CD14-positive monocyte (primary cell): ENCODE measurements at regions not wholly inside any gene's neighbourhood (a gene's known extent, or its start where the extent isn't known, plus 50 kb on each side); places are given as distances from the start of the nearest gene placed in this dataset.

Experiments
- DNase-seq, 3 donors: peaks; one replicate each; pipeline ENCODE4 v3.0.0-alpha.2; 2011 to 2022
- H2AFZ ChIP-seq: 2 replicates; pipeline ENCODE4 v1.6.0; 2012; ENCODE audit warnings: mild to moderate bottlenecking, low read depth, low read length, inconsistent platforms; ENCODE audit not compliant: insufficient read depth, poor library complexity, severe bottlenecking
- H3K27ac ChIP-seq, 2 donors: 1 replicate in 1 of 2; 2 replicates in 1 of 2; pipeline ENCODE4 v1.5.1; 2012 to 2013; ENCODE audit warnings: low read length in 2 of 2, control low read depth in 1 of 2, inconsistent platforms in 1 of 2, low read depth in 1 of 2, mild to moderate bottlenecking in 1 of 2
- H3K27me3 ChIP-seq, 2 donors: one replicate each; pipeline versions ENCODE4 v1.6.0 to v1.6.1; 2011 to 2013; ENCODE audit warnings: low read length in 2 of 2; ENCODE audit not compliant: control insufficient read depth in 2 of 2, insufficient read depth in 2 of 2
- H3K36me3 ChIP-seq, 2 donors: replicated peaks in 1 of 2; 1 replicate in 1 of 2; 2 replicates in 1 of 2; pipeline versions ENCODE4 v1.5.1 to v1.6.1; 2012 to 2013; ENCODE audit warnings: low read length in 2 of 2, control low read depth in 1 of 2, inconsistent platforms in 1 of 2, mild to moderate bottlenecking in 1 of 2; ENCODE audit not compliant: insufficient read depth in 2 of 2, control insufficient read depth in 1 of 2
- H3K4me1 ChIP-seq, 2 donors: 1 replicate in 1 of 2; 2 replicates in 1 of 2; pipeline versions ENCODE4 v1.5.1 to v1.6.1; 2012 to 2013; ENCODE audit warnings: low read length in 2 of 2, control low read depth in 1 of 2, inconsistent platforms in 1 of 2, mild to moderate bottlenecking in 1 of 2, moderate library complexity in 1 of 2; ENCODE audit not compliant: insufficient read depth in 2 of 2, control insufficient read depth in 1 of 2
- H3K4me2 ChIP-seq: replicated peaks from 2 replicates; pipeline ENCODE3; 2012; ENCODE audit warnings: low read length, moderate library complexity, mild to moderate bottlenecking; ENCODE audit not compliant: poor library complexity, severe bottlenecking; ENCODE audit errors: extremely low read depth
- H3K4me3 ChIP-seq, 3 experiments: fragments of 200-600 bp in 1 of 3; sonication (generic) in 1 of 3; replicated peaks in 1 of 3; 1 replicate in 2 of 3; 2 replicates in 1 of 3; pipeline ENCODE4 v1.5.1; 2011 to 2013; ENCODE audit warnings: low read length in 3 of 3, mild to moderate bottlenecking in 3 of 3, control low read depth in 2 of 3, low read depth in 2 of 3, inconsistent platforms in 1 of 3, moderate library complexity in 1 of 3
- H3K79me2 ChIP-seq: 2 replicates; pipeline ENCODE4 v1.6.0; 2012; ENCODE audit warnings: mild to moderate bottlenecking, control low read depth, inconsistent platforms, low read length, moderate library complexity; ENCODE audit not compliant: insufficient read depth
- H3K9ac ChIP-seq: 2 replicates; pipeline ENCODE4 v1.6.0; 2017; ENCODE audit warnings: low read length, mild to moderate bottlenecking; ENCODE audit not compliant: insufficient read depth, poor library complexity, severe bottlenecking
- H3K9me3 ChIP-seq, 2 donors: replicated peaks in 1 of 2; 1 replicate in 1 of 2; 2 replicates in 1 of 2; pipeline versions ENCODE4 v1.5.1 to v1.6.1; 2012 to 2013; ENCODE audit warnings: low read length in 2 of 2, control low read depth in 1 of 2; ENCODE audit not compliant: control insufficient read depth in 1 of 2, insufficient read depth in 1 of 2
- H4K20me1 ChIP-seq: 2 replicates; pipeline ENCODE4 v1.6.0; 2012; ENCODE audit warnings: mild to moderate bottlenecking, low read length, control low read depth, moderate library complexity; ENCODE audit not compliant: insufficient read depth
- H3K27ac Mint-ChIP-seq, 7 donors: one replicate each; pipeline ENCODE4 v1.8.0; 2020; ENCODE audit warnings: mild to moderate bottlenecking in 7 of 7, mixed read lengths in 7 of 7, moderate library complexity in 6 of 7, inconsistent platforms in 2 of 7
- H3K27me3 Mint-ChIP-seq, 3 donors: one replicate each; pipeline ENCODE4 v1.8.0; 2021 to 2022; ENCODE audit warnings: low read depth in 3 of 3, mild to moderate bottlenecking in 3 of 3, mixed read lengths in 3 of 3, moderate library complexity in 3 of 3, inconsistent platforms in 1 of 3
- H3K36me3 Mint-ChIP-seq, 2 donors: one replicate each; pipeline ENCODE4 v1.8.0; 2020; ENCODE audit warnings: mixed read lengths in 2 of 2, inconsistent platforms in 1 of 2, mild to moderate bottlenecking in 1 of 2
- H3K4me1 Mint-ChIP-seq: one replicate; pipeline ENCODE4 v1.8.0; 2020; ENCODE audit warnings: mild to moderate bottlenecking, mixed read lengths
- H3K4me3 Mint-ChIP-seq, 2 donors: one replicate each; pipeline ENCODE4 v1.8.0; 2020; ENCODE audit warnings: mild to moderate bottlenecking in 2 of 2, mixed read lengths in 2 of 2, moderate library complexity in 1 of 2
- H3K9me3 Mint-ChIP-seq, 7 donors: one replicate each; pipeline ENCODE4 v1.8.0; 2020 to 2022; ENCODE audit warnings: mixed read lengths in 7 of 7, mild to moderate bottlenecking in 6 of 7, moderate library complexity in 6 of 7, inconsistent platforms in 2 of 7
- WGBS: methylation state at CpG from one replicate; pipeline ENCODE4 v1.1.5; 2013; ENCODE audit warnings: missing lambda C conversion rate; ENCODE audit not compliant: insufficient coverage; 5-methylcytosine and 5-hydroxymethylcytosine counted together
- intact Hi-C, 2 donors: fragments of 100-400 bp; cut with micrococcal nuclease; formaldehyde crosslinking; loops; one replicate each; pipeline versions ENCODE4 v1.15.0 to v1.15.1; 2023
- TF ChIP-seq, protein P1 (sequence below): fragments of 200-600 bp; IDR thresholded peaks from one replicate; pipeline ENCODE4 v1.8.0; 2022; ENCODE audit warnings: antibody characterized with exemption, mild to moderate bottlenecking

DNA sequence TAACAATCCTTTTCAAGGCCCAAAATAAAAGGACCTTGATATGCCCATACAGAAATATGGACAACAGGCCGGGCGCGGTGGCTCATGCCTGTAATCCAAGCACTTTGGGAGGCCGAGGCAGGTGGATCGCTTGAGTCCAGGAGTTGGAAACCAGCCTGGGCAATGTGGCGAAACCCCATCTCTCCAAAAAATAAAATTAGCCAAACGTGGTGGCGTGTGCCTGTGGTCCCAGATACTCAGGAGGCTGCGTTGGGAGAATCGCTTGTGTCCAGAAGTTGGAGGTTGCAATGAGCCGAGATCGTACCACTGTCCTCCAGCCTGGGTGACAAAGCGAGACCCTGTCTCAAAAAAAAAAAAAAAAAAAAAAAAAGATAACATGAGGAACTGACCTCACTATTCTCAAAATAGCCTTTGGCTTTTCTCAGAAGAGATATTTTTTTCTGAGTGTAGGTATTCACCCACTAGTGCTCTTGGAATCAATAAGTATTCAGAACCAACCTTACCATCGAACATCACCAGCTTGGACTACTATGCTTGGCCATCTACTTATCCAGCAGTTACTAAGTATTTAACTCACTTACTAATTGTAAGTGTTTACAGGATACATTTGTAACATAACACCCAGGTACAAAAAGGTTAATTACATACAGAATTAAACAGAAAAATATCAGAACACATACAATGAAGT, 99.2 kb downstream of the OR2B2 start:
- no peak overlapping the region for H3K9ac ChIP-seq
- Mint-ChIP-seq H3K36me3 (no peaks in the 10 kb centered on the region), H3K9me3 (peaks cover 0 to 9% (median 2%) of the 10 kb centered on the region in 7 donors), H3K4me1 (peaks cover 43% of the 10 kb centered on the region), H3K27ac (no peak overlapping the region), H3K27me3 (peaks cover 0 to 2% (median 0%) of the 10 kb centered on the region in 3 donors), H3K4me3 (no peak overlapping the region)
- H3K27ac ChIP-seq: no peak overlapping the region
- no peak for DNase-seq
- 95% methylated on average over 6 of the region's 14 CpGs for WGBS
- no peaks in the 10 kb centered on the region for H3K36me3 ChIP-seq
- no peak overlapping the region for H3K4me2 ChIP-seq
- no peaks in the 10 kb centered on the region for H3K79me2 ChIP-seq
- intact Hi-C loops: loop anchor here (5.0 kb wide), 2 partner anchors 59 to 79 kb away; a partner anchor contains a TSS
- no peak overlapping the region for H2AFZ ChIP-seq
- peaks cover 34 to 45% of the 10 kb centered on the region in 2 donors for H3K4me1 ChIP-seq
- no peak overlapping the region for H3K4me3 ChIP-seq
- TF ChIP-seq, protein P1, sequence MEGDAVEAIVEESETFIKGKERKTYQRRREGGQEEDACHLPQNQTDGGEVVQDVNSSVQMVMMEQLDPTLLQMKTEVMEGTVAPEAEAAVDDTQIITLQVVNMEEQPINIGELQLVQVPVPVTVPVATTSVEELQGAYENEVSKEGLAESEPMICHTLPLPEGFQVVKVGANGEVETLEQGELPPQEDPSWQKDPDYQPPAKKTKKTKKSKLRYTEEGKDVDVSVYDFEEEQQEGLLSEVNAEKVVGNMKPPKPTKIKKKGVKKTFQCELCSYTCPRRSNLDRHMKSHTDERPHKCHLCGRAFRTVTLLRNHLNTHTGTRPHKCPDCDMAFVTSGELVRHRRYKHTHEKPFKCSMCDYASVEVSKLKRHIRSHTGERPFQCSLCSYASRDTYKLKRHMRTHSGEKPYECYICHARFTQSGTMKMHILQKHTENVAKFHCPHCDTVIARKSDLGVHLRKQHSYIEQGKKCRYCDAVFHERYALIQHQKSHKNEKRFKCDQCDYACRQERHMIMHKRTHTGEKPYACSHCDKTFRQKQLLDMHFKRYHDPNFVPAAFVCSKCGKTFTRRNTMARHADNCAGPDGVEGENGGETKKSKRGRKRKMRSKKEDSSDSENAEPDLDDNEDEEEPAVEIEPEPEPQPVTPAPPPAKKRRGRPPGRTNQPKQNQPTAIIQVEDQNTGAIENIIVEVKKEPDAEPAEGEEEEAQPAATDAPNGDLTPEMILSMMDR: no peak
- H3K27me3 ChIP-seq: no peaks in the 10 kb centered on the region
- peaks cover 0 to 9% of the 10 kb centered on the region in 2 donors for H3K9me3 ChIP-seq
- H4K20me1 ChIP-seq: no peaks in the 10 kb centered on the region

DNA sequence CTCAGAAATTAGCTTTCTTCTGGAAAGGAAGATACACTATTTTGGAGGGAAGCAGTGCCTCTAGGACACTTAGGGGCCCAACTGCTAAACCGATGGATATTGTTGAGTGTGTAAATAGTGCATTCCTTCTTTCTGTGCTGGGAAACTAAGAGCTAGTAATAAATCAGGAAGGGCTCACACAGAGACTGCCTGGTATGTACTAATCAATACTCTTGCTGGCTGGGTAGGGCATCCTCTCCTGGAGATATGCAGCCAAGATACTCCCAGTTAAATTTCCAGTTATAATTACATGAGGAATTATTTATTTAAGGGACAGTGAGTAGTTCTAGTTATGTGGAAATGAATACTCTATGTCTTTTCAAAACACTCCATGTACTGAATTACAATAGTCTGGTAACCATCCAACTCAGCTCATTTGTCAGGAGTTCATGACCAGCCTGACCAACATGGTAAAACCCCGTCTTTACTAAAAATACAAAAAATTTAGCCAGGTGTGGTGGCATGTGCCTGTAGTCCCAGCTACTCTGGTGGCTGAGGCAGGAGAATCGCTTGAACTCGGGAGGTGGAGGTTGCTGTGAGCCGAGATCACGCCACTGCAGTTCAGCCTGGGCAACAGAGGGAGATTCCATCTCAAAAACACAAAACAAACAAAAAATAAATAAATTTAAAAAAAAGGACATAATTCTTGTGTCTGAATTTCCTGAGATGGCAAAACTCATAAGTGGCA, 100.0 kb downstream of the OR2B2 start:
- H3K79me2 ChIP-seq: no peaks in the 10 kb centered on the region
- no peak overlapping the region for H3K9ac ChIP-seq
- Mint-ChIP-seq H3K27ac (no peak overlapping the region), H3K9me3 (peaks cover 0 to 9% (median 2%) of the 10 kb centered on the region in 7 donors), H3K27me3 (peaks cover 0 to 2% (median 0%) of the 10 kb centered on the region in 3 donors), H3K4me3 (no peak overlapping the region), H3K4me1 (peaks cover 48% of the 10 kb centered on the region), H3K36me3 (no peaks in the 10 kb centered on the region)
- H3K4me3 ChIP-seq: no peak overlapping the region
- 20% methylated on average over 1 of the region's 6 CpGs for WGBS
- TF ChIP-seq, protein P1: no peak
- H3K36me3 ChIP-seq: no peaks in the 10 kb centered on the region
- peaks cover 39 to 50% of the 10 kb centered on the region in 2 donors for H3K4me1 ChIP-seq
- DNase-seq: no peak
- no peak overlapping the region for H3K4me2 ChIP-seq
- H3K27ac ChIP-seq: no peak overlapping the region
- H3K27me3 ChIP-seq: no peaks in the 10 kb centered on the region
- intact Hi-C loops: loop anchor here (5.0 kb wide), 2 partner anchors 60 to 80 kb away; a partner anchor contains a TSS
- no peak overlapping the region for H2AFZ ChIP-seq
- no peaks in the 10 kb centered on the region for H4K20me1 ChIP-seq
- peaks cover 0 to 9% of the 10 kb centered on the region in 2 donors for H3K9me3 ChIP-seq
